ENCODE measurements at regions not wholly inside any gene's neighbourhood (a gene's known extent, or its start where the extent isn't known, plus 50 kb on each side); places are given as distances from the start of the nearest gene placed in this dataset.
"Not testable (repeated sequence)": the region's sequence is repeated elsewhere in the genome, so short reads cannot be mapped to it uniquely, and the experiment has no call there.

GRCh38 chr5:62960781-62961180 is 382.2 kb downstream of the LRRC70 start:
- no peak for DNase-seq

- DNase-seq: no peak
These were observed 378.0 kb downstream of the LRRC70 start for GRCh38 chr5:62956597-62956996.

GRCh38 chr5:62954578-62954977 is 376.0 kb downstream of the LRRC70 start:
- no peak for DNase-seq

DNA sequence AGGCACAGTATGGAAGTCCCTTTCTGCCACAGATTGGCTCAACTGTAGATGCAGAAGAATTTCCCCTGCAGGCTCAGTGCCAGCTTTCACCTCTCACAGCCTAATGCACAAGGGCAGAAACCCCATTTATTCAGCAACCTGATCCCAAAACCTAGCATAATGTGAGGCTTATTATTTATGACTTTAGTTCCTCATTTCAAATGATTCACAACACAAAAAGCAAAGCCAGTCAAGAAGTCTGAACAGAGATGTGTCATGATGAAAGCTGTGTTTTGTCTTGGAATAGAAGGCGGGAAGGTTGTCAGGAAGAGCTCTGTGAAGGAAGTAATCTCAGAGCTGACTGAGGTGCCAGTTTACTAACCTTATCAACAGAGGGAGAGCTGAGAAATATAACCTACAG is 369.7 kb downstream of the LRRC70 start:
- no peak for DNase-seq

DNA sequence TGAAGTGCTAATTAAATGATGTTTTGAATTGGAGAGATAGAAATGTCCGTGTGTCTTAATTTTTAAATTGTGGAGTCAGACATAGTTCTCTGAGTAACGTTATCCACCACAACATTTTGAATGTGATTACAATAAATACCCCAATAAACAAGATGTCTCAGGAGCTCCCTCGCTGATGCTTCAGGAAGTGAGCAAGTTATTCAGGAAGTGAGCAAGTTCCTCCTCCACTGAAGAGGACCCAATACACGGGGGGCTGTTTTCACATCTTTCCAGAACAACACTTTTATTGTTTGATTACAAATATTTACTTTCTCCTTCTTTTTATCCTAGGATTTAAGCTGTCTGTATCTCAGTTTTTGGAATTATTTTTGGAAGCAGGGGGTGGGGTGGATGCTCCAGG is 363.8 kb downstream of the LRRC70 start:
- DNase-seq: no peak

GRCh38 chr5:62938927-62939326 is 360.3 kb downstream of the LRRC70 start:
- no peak for DNase-seq

DNA sequence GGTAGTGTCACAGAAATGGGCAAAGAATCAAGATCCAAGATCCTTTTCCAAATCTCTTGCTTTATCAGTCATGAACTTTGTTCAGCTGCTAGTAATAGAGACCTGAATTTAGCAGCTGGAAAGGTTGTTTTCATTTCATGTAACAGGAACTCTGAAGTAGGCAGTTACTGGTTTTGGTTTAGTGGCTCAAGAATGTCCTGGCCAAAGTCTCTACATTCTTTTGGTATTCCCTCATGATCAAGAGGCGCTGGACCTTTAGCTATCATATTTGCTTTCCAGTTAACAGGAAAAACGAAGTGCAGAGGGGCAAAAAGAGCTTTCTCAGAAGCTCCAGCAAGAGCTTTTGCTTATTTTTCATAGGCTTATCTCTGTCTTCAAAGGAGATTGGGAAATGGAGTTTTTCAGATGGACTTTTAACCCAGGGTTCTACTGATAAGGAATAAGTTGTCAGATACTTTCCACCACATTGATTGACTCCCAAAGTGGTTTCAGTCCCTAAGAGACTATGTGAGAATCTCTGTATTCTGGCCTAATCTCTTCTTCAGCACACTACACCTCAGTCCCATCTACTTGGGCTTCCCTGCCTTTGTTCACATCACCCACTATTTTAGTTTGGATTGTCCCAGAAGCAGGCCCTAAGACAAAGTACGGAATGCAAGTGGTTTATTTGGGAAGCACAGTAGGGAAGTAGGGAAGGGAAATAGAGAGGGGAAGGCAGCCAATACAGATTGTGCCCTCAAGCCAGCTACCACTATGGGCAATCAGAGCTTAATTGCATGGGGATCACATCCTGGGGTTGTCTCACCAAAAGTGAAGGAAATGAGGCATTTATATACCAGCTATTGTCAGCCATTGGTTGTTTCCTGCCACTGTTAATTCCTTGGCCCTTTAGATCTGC is 359.3 kb downstream of the LRRC70 start:
- no peak for DNase-seq

DNA sequence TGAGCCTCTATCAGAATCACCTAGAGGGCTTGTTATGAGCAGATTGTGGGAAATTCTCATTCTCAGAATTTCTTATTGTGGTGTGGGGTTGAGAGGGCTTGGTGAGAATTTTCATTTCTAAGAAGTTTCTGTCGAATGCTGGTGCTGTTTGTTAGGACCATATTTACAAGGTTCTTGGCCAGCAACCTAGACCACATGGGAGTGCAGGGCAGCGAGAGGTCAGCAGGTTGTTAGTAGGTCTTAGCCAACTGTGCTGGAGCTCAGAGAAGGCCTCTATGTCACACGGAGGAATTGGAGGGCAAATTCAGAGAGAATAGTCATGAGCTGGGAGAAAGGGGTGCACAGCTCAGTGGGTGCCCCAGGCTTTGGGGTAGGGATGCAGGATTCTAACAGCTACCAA is 357.0 kb downstream of the LRRC70 start:
- DNase-seq: no peak

DNA sequence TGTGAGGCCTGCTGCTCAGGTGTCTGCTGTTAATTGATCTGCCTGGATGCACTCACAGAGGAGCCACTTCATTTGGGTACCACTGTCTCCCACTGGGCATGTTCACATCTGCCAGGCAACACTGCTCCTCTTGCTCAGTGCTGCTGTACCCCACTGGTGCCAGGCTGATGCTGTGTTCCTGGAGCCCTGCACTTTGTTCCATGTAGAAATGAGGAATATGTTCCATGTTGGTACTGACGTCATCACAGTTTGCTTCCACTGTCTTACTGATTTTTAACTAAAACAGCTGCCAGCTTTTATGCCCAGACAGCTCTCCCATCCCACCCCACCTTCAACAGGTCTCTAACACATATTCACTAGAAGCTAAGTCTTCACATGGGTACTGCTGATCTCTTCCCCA is 355.7 kb downstream of the LRRC70 start:
- DNase-seq: no peak

GRCh38 chr5:62933261-62933660 is 354.6 kb downstream of the LRRC70 start:
- DNase-seq: no peak

DNA sequence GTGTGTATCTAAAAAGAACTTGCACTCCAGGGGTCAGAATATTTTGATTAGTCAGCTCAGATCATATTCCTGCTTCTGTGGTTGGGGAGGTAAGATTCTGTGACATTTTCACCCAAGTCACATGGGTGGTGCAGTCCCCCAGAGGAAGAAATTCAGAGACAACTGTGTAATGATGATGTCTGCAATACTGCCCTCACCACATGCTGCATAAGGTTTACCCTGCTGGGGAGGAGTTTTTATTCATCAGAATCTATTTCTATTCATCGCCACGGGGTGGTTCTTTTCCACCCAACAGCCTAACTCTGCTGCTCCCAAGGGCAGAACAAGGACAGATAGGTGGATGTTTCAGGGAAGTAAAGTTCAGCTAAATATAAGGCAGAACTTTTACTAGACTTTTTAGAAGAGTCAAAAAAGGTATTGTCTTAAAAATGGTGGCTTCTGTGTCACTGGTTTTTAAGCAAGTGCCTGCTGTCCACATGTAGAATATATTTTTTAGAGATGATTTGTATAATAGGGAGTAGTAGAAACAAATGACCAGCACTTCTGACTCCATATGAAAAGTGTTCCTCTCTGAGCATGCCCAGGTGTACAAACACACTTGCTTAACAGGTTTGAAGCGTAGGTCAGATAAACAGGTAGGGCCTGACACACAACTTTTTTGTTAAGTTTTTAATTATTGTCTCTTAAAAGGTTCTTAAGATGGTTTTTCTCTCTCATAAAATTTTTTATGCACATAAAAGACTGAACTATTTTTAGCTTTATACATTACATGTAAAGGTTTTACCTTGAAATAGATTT is 352.7 kb downstream of the LRRC70 start:
- no peak for DNase-seq

DNA sequence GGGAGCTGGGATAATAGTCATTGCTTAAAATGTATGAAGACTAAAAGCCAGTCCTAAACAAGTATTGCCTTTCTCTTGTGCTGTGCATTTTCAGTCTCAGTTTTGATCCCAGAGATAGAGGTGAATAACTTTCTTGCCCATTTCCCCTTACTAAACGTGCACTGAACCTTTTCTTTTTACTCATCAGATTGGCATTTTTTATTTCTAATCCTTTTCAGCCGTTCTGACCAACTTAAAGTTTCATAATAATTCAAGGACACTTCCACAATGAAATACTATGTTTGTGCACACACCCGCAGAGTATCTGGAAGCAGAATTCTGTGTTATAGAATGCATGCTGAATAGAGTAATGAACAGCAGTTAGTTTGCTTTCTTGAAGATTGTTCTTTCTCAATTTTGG is 343.6 kb downstream of the LRRC70 start:
- no peak for DNase-seq

- DNase-seq: no peak
These were observed 342.2 kb downstream of the LRRC70 start for GRCh38 chr5:62920856-62921255.

GRCh38 chr5:62909326-62909725 is 330.7 kb downstream of the LRRC70 start:
- no peak for DNase-seq

DNA sequence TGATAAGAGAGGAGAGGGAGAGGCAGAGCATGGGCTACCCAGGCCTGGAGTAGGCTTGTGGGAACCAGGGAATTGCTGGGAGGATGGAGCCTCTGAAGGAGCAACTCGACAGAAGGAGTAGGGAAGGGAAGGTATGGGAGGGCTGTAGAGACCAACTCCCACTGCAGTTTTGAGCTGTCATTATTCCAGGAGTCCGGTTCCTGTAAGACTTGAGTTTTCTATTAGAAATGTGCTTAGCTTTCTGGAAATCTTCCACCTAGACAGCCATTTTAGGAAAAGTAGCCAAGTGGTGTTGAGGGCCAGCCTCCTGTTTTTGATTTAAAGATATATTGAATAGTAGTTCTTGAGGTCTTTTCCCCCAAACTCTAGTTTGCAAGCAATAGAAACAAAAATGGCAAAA is 323.5 kb downstream of the LRRC70 start:
- no peak for DNase-seq

DNA sequence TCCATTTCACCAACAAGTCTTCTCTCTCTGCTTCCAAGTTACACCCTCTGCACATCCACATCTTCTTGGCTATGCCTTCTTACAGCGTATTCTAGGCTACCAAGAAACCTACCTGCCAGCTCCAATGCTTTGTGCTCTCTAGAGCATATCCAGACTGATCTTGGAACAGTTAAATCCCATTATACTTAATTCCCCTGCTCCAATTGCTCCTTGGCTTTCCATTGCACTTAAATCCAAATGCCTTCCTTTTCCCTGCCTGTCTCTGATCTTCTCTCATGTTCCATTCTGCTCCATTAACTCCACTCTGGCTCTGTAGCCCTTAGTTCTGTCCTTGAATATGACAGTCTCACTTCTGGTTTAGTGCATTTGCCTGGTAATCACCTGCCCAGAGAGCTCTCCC is 322.4 kb downstream of the LRRC70 start:
- DNase-seq: no peak

GRCh38 chr5:62896121-62896893 is 317.7 kb downstream of the LRRC70 start:
- DNase-seq: no peak

- no peak for DNase-seq
These were observed 308.1 kb downstream of the LRRC70 start for GRCh38 chr5:62886603-62887315.

- not testable (repeated sequence) for DNase-seq
These were observed 258.7 kb downstream of the LRRC70 start for GRCh38 chr5:62837330-62837729.

- no peak for DNase-seq
These were observed 251.0 kb downstream of the LRRC70 start for GRCh38 chr5:62829604-62829986.

- DNase-seq: no peak
These were observed 250.4 kb downstream of the LRRC70 start for GRCh38 chr5:62828742-62829603.
